Astrocyte (in vitro differentiated cells and primary cell): ENCODE measurements at regions not wholly inside any gene's neighbourhood (a gene's known extent, or its start where the extent isn't known, plus 50 kb on each side); places are given as distances from the start of the nearest gene placed in this dataset.

Source experiments
- EZH2 ChIP-seq: IDR thresholded peaks from 2 replicates; pipeline ENCODE4 v1.6.1; 2012; ENCODE audit warnings: mild to moderate bottlenecking, low read length, inconsistent platforms; ENCODE audit not compliant: insufficient read depth
- TF ChIP-seq, protein P1 (sequence below): IDR thresholded peaks from 2 replicates; pipeline ENCODE4 v1.5.1; 2011; ENCODE audit warnings: low read depth, mild to moderate bottlenecking, inconsistent platforms, low read length, moderate library complexity; ENCODE audit not compliant: insufficient read depth

DNA sequence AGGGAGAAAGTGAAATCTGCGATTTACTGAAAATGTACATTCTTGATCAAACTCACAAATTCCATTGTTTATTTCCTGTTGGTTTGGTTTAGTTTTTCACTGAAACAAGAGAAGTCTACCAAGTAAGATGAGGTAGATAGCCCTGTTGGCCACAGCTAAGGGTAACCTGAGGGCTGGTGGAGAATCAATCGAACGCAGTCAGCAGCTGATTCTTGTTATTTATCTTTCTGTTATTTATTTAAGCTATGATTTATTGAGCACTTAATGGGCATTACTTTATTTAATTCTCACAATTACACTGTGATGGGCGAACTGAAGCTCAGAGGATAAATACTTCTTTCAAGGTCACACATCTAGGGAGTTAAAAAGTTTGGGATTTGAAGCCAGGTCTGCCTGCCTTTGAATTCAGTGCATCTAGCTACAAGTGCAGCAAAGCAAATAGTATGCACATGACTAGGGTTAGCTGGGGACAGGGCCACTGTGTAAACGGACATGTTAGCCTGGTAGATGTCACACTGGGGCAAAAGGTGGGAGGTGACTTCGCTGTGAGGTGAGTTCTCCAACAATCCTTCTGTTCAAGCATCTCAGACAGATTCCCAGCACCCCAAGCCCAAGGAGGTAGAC lies 106.5 kb upstream of the GADD45A start:
- TF ChIP-seq, protein P1, sequence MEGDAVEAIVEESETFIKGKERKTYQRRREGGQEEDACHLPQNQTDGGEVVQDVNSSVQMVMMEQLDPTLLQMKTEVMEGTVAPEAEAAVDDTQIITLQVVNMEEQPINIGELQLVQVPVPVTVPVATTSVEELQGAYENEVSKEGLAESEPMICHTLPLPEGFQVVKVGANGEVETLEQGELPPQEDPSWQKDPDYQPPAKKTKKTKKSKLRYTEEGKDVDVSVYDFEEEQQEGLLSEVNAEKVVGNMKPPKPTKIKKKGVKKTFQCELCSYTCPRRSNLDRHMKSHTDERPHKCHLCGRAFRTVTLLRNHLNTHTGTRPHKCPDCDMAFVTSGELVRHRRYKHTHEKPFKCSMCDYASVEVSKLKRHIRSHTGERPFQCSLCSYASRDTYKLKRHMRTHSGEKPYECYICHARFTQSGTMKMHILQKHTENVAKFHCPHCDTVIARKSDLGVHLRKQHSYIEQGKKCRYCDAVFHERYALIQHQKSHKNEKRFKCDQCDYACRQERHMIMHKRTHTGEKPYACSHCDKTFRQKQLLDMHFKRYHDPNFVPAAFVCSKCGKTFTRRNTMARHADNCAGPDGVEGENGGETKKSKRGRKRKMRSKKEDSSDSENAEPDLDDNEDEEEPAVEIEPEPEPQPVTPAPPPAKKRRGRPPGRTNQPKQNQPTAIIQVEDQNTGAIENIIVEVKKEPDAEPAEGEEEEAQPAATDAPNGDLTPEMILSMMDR = no peak
- no peak for TF ChIP-seq EZH2
